Testis (tissue), 2 donors: ENCODE measurements at regions not wholly inside any gene's neighbourhood (a gene's known extent, or its start where the extent isn't known, plus 50 kb on each side); places are given as distances from the start of the nearest gene placed in this dataset.
"Not testable (repeated sequence)": the region's sequence is repeated elsewhere in the genome, so short reads cannot be mapped to it uniquely, and the experiment has no call there.

Experiments
- CTCF ChIP-seq, 3 experiments: fragments of 450-650 bp in 2 of 3; fragments of 200-600 bp in 1 of 3; sonication (generic) in 1 of 3; IDR thresholded peaks; one replicate each; pipeline ENCODE4 v1.5.1; 2016 to 2019; ENCODE audit warnings: antibody characterized with exemption in 3 of 3, mild to moderate bottlenecking in 2 of 3, moderate library complexity in 1 of 3
- POLR2A ChIP-seq: fragments of 450-650 bp; IDR thresholded peaks from one replicate; pipeline ENCODE4 v1.6.1; 2017; ENCODE audit warnings: antibody characterized with exemption, mild to moderate bottlenecking, moderate library complexity

- not testable (repeated sequence) for TF ChIP-seq POLR2A; CTCF (IDR thresholded peaks at IDR 0.05)
Observed at GRCh38 chr4:72686390-72686789, 117.4 kb upstream of the ADAMTS3 start.
